Ishikawa (cell line): ENCODE measurements at regions not wholly inside any gene's neighbourhood (a gene's known extent, or its start where the extent isn't known, plus 50 kb on each side); places are given as distances from the start of the nearest gene placed in this dataset.

Experiments used
- CEBPB ChIP-seq: IDR thresholded peaks from 2 replicates; pipeline ENCODE4 v1.6.1; 2012
- EGR1 ChIP-seq: IDR thresholded peaks from 2 replicates; pipeline ENCODE4 v1.6.1; 2012
- EP300 ChIP-seq: IDR thresholded peaks from 2 replicates; pipeline ENCODE4 v1.6.1; 2012; ENCODE audit warnings: borderline replicate concordance
- FOXM1 ChIP-seq: IDR thresholded peaks from 2 replicates; pipeline ENCODE4 v1.6.1; 2012; ENCODE audit warnings: low read depth, borderline replicate concordance
- MAX ChIP-seq: IDR thresholded peaks from 2 replicates; pipeline ENCODE4 v1.6.1; 2012
- NFIC ChIP-seq: IDR thresholded peaks from 2 replicates; pipeline ENCODE4 v1.6.1; 2012
- RAD21 ChIP-seq: IDR thresholded peaks from 2 replicates; pipeline ENCODE4 v1.6.1; 2012; ENCODE audit warnings: low read depth
- TAF1 ChIP-seq: IDR thresholded peaks from 2 replicates; pipeline ENCODE4 v1.6.1; 2012; ENCODE audit warnings: low read depth, mild to moderate bottlenecking
- TCF12 ChIP-seq: IDR thresholded peaks from 2 replicates; pipeline ENCODE4 v1.6.1; 2012; ENCODE audit warnings: low read depth
- TEAD4 ChIP-seq: IDR thresholded peaks from 2 replicates; pipeline ENCODE4 v1.6.1; 2012
- YY1 ChIP-seq: IDR thresholded peaks from 2 replicates; pipeline ENCODE4 v1.6.1; 2012; ENCODE audit warnings: low read depth
- TF ChIP-seq, protein P1 (sequence below): IDR thresholded peaks from 2 replicates; pipeline ENCODE4 v1.6.1; 2012
- TF ChIP-seq, protein P2 (sequence below): IDR thresholded peaks from 2 replicates; pipeline ENCODE4 v1.6.1; 2012; ENCODE audit warnings: low read depth, mild to moderate bottlenecking

- TF ChIP-seq EP300 (no peak), EGR1 (no peak), RAD21 (no peak), TAF1 (no peak), YY1 (no peak), CEBPB (no peak), TEAD4 (no peak), MAX (no peak), FOXM1 (no peak), TCF12 (no peak), NFIC (no peak)
- TF ChIP-seq, protein P1, sequence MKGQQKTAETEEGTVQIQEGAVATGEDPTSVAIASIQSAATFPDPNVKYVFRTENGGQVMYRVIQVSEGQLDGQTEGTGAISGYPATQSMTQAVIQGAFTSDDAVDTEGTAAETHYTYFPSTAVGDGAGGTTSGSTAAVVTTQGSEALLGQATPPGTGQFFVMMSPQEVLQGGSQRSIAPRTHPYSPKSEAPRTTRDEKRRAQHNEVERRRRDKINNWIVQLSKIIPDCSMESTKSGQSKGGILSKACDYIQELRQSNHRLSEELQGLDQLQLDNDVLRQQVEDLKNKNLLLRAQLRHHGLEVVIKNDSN: no peak
- TF ChIP-seq, protein P2, sequence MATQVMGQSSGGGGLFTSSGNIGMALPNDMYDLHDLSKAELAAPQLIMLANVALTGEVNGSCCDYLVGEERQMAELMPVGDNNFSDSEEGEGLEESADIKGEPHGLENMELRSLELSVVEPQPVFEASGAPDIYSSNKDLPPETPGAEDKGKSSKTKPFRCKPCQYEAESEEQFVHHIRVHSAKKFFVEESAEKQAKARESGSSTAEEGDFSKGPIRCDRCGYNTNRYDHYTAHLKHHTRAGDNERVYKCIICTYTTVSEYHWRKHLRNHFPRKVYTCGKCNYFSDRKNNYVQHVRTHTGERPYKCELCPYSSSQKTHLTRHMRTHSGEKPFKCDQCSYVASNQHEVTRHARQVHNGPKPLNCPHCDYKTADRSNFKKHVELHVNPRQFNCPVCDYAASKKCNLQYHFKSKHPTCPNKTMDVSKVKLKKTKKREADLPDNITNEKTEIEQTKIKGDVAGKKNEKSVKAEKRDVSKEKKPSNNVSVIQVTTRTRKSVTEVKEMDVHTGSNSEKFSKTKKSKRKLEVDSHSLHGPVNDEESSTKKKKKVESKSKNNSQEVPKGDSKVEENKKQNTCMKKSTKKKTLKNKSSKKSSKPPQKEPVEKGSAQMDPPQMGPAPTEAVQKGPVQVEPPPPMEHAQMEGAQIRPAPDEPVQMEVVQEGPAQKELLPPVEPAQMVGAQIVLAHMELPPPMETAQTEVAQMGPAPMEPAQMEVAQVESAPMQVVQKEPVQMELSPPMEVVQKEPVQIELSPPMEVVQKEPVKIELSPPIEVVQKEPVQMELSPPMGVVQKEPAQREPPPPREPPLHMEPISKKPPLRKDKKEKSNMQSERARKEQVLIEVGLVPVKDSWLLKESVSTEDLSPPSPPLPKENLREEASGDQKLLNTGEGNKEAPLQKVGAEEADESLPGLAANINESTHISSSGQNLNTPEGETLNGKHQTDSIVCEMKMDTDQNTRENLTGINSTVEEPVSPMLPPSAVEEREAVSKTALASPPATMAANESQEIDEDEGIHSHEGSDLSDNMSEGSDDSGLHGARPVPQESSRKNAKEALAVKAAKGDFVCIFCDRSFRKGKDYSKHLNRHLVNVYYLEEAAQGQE: no peak
Observed at GRCh38 chr2:37529830-37530415, 141.5 kb downstream of the CDC42EP3 start.
